ENCODE measurements at regions not wholly inside any gene's neighbourhood (a gene's known extent, or its start where the extent isn't known, plus 50 kb on each side); places are given as distances from the start of the nearest gene placed in this dataset.
"Not testable (repeated sequence)": the region's sequence is repeated elsewhere in the genome, so short reads cannot be mapped to it uniquely, and the experiment has no call there.

- in situ Hi-C loops (cut with MboI; ENCODE audit: low sequenced_read_pairs): no loop called here
These were observed 170.0 kb upstream of the MKLN1 start for GRCh38 chr7:131157530-131158243.

DNA sequence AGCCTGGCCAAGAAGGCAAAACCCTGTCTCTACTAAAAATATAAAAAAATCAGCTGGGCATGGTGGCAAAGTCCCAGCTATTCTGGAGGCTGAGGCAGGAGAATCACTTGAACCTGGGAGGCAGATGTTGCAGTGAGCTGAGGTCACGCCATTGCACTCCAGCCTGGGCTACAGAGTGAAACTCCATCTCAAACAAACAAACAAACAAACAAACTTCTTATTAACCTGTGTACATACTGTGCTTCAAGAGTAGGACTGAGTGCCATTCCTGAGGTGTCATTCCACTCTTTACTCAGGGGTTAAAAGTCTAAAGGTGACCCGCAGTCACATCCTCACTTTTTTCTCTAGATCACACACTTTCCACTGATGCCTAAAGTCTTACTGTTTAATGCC lies 169.4 kb upstream of the MKLN1 start:
- in situ Hi-C loops (cut with MboI; ENCODE audit: low sequenced_read_pairs): not testable (repeated sequence)

DNA sequence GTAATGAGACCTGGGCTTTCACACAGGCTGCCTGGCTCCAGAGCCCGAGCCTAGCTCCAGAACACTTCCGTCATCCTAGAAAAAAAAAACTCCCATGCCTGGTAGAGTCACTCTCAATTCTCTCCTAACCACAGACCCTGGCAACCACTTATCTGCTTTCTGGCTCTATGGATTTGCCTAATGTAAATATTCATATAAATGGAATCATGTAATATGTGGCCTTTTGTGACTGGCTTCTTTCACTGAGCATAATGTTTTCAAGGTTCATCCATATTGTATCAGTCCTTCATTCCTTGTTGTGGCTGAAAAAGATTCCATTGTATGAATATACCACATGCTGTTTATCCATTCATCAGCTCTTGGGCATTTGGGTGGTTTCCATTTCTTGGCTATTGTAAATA lies 167.7 kb upstream of the MKLN1 start:
- in situ Hi-C loops (cut with MboI; ENCODE audit: low sequenced_read_pairs): no loop called here

- in situ Hi-C loops (cut with MboI; ENCODE audit: low sequenced_read_pairs): no loop called here
These were observed 166.6 kb upstream of the MKLN1 start for GRCh38 chr7:131161103-131161502.

GRCh38 chr7:131164025-131164925 lies 163.4 kb upstream of the MKLN1 start:
- in situ Hi-C loops (cut with MboI; ENCODE audit: low sequenced_read_pairs): no loop called here

GRCh38 chr7:131166066-131166465 lies 161.6 kb upstream of the MKLN1 start:
- in situ Hi-C loops (cut with MboI; ENCODE audit: low sequenced_read_pairs): no loop called here

DNA sequence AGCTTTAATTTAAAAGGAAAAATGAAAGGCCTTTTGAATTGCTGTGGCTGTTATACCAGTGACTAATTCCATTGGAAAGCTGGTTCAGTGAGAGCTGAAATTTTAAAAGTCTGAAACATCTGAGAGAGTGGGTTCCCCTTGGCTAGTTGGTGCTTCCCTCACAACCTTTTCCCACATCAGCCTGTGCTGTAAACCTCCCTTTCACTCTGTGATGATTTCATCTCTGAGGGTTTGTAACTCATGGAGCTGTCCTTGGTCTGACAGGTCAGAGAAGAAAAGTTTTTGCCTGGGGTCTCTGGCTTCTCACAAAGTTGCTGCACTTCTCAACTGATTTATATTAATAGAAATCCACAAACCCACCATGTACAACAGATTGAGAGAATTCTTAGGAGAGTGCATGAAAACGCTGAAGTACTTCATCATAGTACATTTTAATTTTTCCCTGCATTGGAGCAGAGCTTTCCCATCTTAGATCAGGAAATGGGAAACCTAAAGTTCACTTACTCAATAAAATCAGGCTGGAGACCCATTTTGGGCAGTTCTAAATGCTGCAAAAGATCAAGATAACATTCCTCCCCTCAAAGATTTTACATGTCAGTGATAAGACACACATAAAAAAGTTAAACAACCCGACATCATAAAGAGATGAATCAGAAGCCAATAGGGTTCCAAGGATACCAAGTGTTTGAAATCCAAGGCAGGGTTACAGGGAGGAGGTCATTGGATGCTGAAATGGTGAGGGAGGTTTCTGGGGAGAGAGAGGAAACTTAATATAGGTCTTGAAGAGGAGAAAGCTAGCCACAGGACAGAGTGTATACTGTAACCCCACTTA lies 157.0 kb upstream of the MKLN1 start:
- in situ Hi-C loops (cut with MboI; ENCODE audit: low sequenced_read_pairs): no loop called here

DNA sequence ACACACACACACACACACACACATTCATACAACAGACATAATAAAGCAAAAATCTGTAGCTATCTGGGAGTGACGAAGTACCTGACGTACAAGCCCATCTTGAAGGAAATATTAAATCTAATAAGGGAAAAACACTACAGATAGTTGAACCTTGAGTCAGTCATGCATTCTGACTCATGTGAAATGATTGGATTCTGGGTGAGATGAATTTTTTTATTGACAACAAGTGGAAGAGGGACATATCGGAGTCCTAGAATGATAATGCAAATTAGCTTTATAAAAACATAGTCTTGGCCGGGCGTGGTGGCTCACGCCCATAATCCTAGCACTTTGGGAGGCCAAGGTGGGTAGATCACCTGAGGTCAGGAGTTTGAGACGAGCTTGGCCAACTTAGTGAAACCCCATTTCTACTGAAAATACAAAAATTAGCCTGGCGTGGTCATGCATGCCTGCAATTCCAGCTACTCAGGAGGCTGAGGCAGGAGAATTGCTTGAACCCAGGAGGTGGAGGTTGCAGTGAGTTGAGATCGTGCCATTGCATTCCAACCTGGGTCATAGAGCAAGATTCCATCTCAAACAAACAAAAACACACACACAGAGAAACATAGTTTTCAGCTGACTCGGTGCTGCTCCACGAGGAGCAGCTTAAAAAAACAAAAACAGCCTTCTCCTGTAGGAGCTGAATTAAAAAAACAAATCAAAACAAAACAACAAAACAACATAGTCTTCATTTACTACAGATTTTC lies 154.4 kb upstream of the MKLN1 start:
- in situ Hi-C loops (cut with MboI; ENCODE audit: low sequenced_read_pairs): no loop called here

GRCh38 chr7:131174391-131174790 lies 153.3 kb upstream of the MKLN1 start:
- in situ Hi-C loops (cut with MboI; ENCODE audit: low sequenced_read_pairs): no loop called here

DNA sequence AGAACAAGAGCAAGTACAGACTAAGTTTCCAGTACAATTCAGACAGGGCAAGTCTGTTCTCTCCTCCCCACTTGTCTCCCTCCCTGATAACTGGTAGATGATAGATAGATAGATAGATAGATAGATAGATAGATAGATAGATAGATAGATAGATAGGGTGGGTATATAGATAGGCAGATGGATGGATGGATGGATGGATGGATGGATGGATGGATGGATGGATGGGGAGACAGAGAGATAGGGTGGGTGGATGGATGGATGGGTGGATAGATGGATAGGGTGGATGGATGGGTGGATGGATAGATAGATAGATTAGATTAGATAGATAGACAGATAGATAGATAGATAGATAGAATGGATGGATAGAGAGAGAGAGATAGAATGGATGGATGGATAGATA lies 152.8 kb upstream of the MKLN1 start:
- in situ Hi-C loops (cut with MboI; ENCODE audit: low sequenced_read_pairs): no loop called here

DNA sequence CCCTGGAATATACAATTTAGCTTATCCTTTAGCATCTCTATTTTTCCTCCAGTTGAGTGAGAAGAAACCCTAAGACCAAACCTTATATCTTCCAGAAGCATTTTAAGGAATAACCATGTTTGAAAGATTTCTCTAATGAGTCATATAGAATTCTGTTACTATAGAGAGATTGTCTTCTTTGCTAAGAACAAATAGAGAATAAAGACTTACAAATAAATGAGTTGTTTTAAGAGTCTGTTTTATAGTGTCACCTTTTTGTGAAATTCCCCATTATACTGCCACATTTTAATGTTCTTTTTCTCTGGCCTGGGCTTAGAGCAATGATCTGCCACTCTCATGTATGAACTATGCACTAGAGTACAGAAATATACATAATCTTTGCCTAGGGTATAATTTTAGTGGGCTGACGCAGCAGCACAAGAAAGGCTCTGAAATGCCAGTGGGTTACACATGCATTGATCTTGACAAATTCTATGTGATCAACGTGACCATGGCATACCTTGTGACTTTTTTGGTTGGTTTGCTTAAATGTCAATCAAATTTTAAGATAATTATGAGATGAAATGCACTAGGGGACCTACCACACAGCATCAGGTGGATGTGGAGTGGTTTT lies 145.1 kb upstream of the MKLN1 start:
- in situ Hi-C loops (cut with MboI; ENCODE audit: low sequenced_read_pairs): no loop called here

DNA sequence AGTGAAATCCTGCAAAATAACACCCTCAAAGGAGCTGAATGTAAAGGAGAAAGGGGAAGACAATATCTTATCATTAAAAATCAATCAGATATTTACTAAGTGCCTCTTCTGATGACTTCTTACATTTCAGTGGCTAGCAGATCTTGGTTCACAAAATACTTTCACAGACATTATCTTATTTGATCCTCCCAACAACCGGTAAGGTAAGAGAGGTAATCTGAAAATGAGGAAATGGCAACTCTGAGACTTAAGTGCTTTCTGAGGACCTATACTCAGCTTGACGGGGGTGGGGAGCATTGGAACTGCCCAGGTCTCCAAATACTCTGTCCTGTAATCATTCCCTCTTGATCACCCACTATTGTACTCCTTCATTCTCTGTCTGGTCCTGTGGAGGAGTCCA lies 144.6 kb upstream of the MKLN1 start:
- in situ Hi-C loops (cut with MboI; ENCODE audit: low sequenced_read_pairs): no loop called here

- in situ Hi-C loops (cut with MboI; ENCODE audit: low sequenced_read_pairs): no loop called here
These were observed 144.0 kb upstream of the MKLN1 start for GRCh38 chr7:131183611-131184119.

GRCh38 chr7:131186816-131187215 lies 140.9 kb upstream of the MKLN1 start:
- in situ Hi-C loops (cut with MboI; ENCODE audit: low sequenced_read_pairs): no loop called here

DNA sequence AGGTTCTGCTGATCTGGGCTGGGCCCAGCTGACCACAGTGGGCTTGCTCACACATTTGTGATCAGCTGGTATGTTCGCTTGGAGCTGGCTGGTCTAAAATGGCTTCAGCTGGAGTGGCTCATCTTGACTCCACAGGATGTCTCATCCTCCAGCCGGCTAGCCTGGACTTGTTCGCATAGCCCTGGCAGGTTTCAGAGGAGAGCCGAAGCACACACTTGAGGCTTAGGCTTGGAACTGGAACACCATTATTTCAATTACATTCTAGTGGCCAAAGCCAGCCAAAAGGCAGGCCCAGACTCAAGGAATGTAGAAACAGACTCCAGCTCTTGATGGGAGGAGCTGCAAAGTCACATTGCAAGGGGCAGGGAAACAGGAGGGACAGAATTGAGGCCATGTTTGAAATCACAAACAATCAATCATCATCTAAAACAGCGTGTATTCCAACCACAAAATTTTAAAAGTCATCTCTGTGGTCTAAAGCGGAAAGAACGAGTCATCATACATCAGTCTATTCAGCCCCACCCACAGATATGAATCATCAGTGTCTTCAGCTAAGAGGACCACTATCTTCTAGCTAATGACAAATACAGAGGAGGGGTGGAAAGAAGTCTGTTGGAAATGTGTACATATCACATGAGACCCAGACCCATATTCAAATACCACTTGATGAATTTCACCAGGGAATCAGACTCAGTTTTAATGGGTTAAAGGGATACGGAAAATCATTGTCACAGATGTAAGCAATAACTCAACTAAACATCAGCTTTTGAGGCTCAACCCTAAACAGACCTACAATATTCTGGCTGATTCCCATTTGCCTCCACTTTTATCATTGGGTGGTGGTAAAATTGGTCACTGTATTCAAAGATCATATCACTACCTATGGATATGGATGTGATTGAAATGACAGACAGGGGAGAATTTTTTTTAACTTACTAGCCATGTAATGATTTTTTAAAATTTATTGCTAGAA lies 139.0 kb upstream of the MKLN1 start:
- in situ Hi-C loops (cut with MboI; ENCODE audit: low sequenced_read_pairs): no loop called here

DNA sequence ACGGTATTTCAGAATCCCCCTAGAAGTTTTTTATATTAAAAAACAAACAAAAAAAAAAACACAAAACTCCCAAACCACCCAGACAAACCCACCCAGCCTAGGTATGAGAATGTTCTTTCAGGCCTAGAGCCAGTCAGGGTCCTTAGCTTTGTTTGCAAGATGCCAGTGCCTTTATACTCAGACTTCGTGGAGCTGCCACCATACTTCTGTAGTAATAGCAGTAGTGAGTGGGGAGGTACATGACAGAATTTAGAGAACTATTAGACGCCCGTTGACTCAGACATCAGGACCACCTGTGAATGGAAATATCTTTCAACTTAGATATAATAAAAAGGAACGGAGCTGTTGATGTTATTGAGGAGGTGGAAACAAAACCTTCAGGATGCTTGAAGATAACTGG lies 138.2 kb upstream of the MKLN1 start:
- in situ Hi-C loops (cut with MboI; ENCODE audit: low sequenced_read_pairs): no loop called here

GRCh38 chr7:131190146-131190545 lies 137.5 kb upstream of the MKLN1 start:
- in situ Hi-C loops (cut with MboI; ENCODE audit: low sequenced_read_pairs): no loop called here

DNA sequence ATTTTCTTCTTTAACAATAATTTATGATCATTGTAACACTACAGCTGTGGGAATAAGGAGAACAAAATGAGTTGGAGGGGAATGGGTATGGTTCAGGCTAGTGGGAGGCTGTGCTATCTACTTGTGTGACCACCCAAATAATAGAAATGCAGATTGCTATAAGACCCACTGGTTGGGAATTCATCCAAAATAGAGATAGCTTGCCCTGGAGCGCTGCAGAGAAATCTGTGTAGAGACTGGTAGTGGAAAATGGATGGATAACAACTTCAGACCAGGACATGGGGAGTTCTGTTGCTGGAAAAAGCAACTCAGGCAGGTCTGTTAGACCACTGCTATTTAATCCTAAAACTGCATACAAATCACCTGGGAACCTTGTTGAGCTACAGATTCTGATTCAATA lies 137.1 kb upstream of the MKLN1 start:
- in situ Hi-C loops (cut with MboI; ENCODE audit: low sequenced_read_pairs): no loop called here
